ENCODE measurements at regions not wholly inside any gene's neighbourhood (a gene's known extent, or its start where the extent isn't known, plus 50 kb on each side); places are given as distances from the start of the nearest gene placed in this dataset.

DNA sequence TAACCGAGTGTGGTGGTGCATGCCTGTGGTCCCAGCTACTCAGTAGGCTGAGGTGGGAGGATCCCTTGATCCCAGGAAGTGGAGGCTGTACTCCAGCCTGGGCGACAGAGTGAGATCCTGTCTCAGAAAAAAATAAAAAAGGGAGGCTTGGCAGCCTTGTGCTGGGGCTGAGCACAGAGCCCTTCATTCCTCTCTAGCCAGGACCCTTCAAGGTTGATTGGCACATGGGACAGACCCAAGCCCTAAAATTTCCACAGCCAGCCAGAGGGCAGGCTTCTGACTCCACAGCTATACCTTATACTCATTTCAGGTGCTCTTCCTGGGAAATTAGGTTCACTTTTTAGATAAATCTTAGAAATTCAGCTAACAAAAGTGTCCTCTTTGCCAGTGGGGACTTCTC lies 553.0 kb upstream of the CPEB2 start:
- no peak for DNase-seq (ENCODE audit: low read depth)

DNA sequence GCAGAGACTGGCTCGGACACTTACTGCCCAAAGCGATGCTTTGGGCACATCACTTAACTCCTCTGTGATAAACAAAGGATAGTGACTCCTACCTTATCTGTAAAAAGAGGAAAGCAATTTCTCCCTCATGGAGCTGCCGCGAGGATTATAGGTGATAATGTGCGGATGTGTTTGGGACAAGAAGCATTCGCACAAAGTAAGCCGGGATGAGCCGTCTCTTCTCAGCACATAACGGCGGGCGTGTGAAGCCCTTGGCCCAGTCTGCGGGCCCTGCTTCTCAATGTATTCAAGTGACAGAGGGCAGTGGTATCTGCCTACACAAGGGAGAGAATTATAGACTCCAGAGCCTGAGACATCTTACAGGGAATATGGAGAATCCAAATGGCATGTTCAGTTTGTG lies 550.3 kb upstream of the CPEB2 start:
- DNase-seq (ENCODE audit: low read depth), result no peak

DNA sequence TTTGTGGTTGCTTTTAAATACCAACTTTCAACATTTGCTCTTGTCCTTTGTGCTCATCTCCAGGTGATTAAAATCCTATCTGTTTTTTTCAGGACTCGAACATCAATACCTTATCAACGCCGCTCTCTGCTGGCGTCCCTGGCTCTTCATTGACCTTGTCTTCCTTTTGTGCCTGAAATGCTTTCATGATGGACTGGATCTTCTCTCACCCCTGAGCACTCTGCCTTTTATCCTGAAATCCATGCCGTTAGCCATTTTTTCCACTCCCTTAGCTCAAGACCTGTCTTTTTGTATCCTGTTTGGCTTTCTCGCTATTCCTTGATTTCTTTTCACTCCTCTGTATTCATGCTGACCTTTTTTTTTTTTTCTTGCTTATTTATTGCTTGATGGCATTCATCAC lies 549.5 kb upstream of the CPEB2 start:
- no peak for DNase-seq (ENCODE audit: low read depth)

DNA sequence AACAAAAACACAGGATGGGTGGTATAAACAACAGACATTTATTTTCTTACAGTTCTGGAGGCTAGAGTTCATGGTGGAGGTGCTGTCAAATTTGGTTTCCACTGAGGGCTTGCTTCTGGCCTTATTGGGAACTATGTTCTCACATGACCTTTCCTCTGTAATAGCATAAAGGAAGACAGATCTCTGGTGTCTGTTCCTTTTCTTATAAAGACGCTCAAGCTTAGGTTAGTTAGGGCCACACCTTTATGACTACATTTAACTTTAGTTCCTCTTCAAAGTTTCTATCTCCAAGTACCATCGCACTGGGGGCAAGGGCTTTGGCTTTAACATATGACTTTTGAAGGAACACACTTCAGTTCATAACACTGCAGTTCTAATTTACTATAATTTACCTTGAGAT lies 543.8 kb upstream of the CPEB2 start:
- DNase-seq (ENCODE audit: low read depth), result no peak

DNA sequence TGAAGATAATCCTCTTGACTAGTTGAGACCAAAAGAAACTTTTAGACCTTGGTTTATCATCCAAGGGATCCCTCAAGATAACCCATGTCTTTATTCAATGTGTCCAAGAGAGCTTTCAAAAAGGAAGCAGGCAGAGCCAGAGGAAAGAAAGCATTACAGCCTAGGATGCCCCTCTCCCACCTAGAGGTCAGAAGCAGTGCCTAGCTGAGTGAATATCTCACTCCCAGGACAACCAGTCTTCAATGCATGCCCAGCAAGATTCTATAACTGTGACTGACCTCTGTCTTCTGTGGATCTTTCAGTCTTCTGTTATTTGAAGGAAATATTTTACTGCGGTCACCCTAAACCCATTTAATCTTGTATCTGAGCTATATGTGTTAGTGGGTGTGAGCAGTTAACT lies 537.2 kb upstream of the CPEB2 start:
- no peak for DNase-seq (ENCODE audit: low read depth)

DNA sequence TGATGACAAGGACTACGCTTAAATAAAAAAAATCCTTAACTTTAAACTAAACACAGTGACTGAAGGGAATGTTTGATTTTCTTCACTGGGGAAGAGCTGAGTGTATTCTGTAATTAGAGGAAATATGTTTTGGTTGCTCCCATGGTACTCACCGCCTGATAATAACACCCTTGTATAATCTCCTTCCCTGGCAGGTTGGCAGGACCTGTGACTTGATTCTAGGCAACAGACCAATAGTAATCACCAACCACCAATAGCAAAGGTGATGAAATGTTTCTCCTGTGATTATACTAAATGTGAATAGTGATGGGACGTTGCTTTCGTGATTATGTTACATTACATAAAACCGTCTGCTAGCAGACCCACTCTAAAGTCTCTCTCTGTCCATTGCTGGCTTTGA lies 536.8 kb upstream of the CPEB2 start:
- DNase-seq (ENCODE audit: low read depth), result no peak

DNA sequence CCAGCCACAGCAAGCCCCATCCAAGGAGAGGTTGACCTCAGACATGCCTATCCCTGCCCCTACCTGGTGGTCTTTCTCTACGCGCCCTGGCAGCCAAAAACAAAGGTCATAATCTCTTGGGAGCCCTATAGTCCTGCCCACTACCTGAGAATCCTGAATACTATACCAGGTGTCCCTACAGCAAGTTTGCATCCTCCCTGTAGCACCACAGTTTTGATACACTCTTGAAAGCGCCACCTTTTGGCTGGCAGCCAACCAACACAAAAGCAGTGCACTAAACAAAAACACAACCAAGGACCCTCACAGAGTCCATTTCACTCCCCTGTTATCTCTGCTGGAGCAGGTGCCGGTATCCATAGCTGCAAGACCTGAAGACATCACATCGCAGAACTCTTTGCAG lies 523.8 kb upstream of the CPEB2 start:
- no peak for DNase-seq (ENCODE audit: low read depth)

DNA sequence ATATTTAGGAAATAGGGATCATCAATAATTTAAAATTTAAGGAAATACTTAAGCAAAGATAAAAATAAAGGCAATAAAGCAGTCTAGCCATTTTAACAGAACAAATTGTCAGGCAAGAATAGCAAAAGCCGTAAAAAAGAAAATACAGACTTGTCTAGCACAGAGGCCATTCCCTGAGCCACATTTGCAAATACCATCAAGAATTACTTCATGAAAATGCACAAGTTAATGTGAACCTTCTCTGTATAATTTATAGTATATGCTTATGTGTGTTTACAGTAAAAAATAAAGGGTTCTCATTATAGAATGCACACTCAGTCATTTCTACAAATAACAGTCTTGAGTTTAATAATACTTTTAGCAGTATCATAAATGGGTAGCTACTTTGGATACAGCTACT lies 505.9 kb upstream of the CPEB2 start:
- DNase-seq (ENCODE audit: low read depth), result no peak

DNA sequence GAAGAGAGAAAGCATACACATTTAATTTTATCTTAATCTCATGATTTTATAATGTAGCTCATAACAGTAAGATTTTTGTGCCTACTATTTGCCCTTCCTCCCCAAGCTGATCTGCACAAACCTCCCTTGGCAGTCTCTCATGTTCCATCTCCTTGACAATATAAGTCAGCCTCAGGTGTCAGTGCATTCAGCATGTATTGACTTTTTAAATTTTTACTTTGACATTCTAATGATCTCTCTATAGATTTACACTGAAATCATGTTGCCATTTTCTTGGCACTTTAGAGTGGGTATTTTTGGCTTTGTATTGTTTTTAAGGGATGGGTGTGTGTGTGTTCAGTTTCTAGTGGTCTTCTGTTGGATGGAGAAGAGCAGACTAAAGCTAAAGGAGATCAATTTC lies 505.3 kb upstream of the CPEB2 start:
- no peak for DNase-seq (ENCODE audit: low read depth)

DNA sequence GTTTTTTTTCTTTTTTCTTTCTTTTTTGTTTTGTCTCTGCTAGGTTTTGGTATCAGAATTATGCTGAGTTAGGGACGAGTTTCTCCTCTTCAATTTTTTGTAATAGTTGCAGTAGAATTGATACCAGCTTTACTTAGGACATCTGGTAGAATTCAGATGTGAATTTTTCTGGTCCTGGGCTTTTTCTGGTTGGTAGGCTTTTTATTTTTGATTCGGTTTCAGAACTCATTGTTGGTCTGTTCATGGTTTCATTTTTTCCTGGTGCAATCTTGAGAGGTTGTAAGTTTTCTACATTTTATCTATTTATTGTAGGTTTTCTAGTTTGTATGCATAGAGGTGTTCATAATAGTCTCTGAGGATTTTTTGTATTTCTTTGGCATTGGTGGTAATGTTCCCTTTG lies 498.1 kb upstream of the CPEB2 start:
- DNase-seq (ENCODE audit: low read depth), result no peak

DNA sequence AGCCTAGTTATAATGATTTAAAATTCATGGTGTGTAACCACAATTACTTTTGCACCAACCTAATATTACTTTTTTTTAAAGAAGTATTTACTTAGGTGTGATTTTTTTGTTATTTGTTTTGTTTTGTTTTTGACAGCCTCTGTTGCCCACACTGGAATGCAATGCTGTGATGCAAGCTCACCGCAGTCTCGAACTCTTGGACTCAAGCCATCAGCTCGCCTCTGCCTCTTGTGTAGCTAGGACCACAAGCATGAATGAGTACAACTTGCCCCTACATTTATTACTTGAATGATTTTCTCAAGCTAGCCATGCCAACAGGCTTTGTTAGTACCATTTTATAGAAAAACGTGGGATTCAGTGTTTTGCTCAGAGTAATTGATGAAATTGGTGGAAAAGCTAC lies 488.8 kb upstream of the CPEB2 start:
- DNase-seq (ENCODE audit: low read depth), result no peak

DNA sequence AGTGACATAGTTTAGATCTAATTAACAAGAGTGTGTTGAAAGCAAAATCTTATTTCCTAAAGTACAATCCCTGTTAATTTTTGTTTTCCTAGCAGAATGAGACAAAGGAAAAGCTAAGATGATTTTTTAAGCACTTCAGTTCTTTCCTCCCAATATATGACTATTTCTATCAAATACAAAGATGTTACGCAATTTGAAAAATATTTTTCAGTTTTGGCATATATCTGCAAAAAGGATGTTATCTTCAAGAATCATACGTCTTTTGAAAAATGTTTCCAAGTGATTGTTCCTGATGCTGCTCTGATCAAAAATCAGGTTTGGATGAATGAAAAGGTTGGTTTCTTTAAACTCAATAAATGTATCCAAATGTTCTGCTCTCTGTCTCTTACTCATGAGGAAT lies 486.7 kb upstream of the CPEB2 start:
- no peak for DNase-seq (ENCODE audit: low read depth)

DNA sequence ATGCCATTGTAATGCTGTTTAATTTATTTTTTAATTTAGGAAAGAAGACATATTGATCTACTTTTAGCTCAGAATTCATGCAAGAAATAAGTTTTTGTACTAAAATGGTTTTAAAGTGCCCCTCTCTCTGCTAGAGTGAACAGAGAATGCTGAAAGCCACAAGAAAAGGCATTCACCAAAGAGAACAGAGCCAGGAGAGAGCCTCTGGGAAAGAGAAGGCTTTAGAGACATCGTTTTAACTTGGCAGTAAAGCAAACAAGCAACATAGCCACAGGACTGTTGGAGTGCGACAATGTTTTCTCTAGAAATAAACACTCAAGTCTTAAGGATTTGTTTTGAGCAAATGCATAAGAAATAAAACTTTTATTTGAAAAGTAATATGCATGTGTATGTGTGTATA lies 484.1 kb upstream of the CPEB2 start:
- no peak for DNase-seq (ENCODE audit: low read depth)

DNA sequence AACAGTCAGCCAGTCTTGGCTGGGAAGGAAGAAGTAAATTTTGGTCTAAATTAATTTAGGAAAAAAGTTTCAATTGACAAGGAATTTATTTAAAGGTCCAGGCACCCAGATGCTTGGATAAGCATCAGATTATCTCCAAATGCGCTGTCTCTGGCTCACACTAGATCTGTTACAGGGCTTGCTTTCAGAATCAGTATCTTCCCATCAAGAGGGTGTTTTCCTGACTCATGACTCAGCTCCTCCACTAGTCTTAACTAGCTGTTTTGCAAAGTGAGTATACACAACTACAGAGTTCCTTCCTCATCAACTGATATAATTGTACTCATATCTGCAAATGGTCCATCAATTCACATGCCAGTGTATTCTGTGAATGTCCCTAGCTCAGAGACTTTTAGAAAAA lies 482.1 kb upstream of the CPEB2 start:
- DNase-seq (ENCODE audit: low read depth), result no peak

DNA sequence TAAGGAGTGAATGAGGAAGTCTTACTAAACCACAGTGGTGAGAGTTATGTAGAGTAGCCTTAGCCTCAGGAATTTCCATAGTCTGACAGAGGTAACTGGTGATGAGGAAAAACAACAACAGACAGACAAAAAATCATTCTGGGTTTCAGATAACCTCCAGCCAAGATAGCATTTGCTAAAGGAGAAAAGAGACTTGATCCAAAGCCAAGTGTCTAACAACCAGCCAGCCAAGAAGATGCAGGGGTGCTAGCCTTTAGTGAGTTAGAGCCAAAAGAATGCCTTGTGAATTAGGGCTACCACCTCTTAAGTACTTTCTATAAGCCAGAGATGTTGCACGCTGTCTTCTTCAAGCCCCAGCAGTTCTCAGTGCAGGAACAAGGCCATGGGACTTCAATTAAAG lies 478.0 kb upstream of the CPEB2 start:
- DNase-seq (ENCODE audit: low read depth), result no peak

DNA sequence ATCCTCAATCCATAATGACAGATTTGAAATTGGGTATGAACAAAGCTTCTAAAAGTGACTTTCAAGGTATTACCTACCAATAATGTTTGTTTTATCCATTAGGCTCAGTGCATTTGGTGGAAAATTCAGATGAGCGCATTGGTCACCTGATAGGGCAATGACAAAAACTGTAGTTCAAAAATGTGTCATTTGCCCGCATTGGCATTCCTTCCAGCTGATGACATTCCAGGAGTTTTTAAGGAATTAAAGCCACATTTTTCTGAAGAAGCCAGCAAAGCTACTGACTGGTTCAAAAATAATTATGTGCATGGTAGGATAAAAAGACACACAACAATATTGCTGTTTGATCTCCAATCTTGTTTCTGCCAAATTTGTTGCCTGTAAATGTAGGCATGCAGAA lies 473.4 kb upstream of the CPEB2 start:
- no peak for DNase-seq (ENCODE audit: low read depth)

DNA sequence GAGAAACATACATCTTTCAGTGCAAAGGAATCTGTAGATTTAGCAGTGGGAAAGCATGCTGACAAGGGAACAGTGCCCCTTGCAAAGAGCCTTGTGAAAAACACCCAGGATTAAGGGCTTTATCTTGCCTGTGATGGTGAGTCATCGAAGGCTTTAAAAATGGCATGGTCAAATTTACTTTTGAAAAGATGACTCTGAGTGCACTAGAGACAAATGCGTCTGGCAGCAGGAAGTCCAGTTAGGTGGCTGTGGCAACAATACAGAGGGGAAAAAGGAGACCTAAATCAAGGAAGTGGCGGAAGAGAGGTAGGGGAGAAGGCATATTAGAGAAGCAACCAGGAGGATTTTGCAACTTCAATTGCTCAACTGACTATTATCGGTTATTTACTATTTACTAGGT lies 472.6 kb upstream of the CPEB2 start:
- no peak for DNase-seq (ENCODE audit: low read depth)

DNA sequence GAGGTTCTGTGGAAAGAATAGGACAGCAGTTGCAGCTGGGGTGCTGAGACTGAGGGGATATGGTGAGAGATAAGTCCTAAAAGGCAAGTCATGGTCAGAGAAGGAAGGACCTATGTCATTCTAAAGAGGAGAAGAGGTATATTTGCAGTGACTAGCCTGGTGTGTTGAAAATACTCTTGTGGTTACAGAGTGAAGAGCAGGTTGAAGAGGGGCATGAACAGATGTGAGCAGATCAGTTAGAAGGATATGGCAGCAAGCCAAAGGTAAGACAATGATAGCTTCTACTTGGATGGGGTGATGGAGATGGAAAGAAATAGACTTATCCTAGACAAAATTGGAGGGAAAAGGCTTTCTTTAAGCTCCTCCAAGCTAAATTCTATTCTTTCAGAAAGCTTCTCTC lies 469.8 kb upstream of the CPEB2 start:
- no peak for DNase-seq (ENCODE audit: low read depth)

DNA sequence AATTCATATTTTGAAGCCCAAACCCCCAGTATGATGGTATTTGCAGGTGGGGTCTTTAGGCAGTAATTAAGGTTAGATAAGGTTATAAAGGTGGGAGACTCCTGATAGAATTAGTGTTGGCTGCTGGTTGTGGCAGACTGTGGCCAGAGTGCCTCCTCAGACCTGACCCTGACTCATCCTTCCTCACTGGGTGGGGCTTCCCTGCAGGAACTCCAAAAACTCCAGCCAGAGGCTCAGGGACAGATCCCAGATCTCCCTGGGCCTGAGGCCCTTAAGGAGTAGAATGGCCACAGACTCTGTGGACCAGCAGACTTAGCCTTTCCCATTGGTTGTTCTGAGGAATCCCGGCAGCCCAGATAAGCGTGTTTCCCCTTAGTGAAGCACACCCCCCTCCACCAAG lies 463.0 kb upstream of the CPEB2 start:
- DNase-seq (ENCODE audit: low read depth), result no peak

DNA sequence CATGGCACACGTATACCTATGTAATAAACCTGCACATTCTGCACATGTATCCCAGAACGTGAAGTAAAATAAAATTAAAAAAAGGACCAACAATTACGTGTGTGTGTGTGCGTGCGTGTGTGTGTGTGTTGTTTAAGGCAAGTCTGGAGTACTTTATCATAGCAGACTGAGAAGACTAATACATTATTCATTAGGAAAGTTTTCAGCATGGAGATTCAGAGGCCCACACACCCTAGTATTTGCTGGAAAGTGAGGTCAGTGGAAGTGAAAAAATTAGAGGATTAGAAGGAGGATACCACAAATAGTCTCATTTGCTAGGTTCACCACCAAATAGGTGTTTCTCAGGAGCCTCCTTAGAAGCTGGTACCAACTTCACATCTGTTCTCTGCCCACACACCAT lies 457.1 kb upstream of the CPEB2 start:
- DNase-seq (ENCODE audit: low read depth), result no peak

DNA sequence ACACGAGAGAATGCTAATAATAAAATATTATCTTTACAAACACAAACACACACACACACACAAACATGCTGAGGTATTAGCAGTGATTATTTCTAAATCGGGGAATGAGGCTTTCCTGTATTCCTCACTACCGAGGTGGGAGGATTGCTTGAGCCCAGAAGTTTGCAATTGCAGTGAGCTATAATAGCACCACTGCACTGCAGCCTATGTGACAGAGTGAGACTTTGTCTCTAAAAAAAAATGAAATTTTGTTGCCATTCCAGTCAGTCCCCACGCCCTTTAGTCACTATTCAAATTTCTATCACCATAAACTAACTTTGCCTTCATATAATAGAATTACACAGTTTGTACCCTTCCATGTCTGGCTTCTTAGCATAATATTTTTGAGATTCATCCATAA lies 456.5 kb upstream of the CPEB2 start:
- DNase-seq (ENCODE audit: low read depth), result no peak

DNA sequence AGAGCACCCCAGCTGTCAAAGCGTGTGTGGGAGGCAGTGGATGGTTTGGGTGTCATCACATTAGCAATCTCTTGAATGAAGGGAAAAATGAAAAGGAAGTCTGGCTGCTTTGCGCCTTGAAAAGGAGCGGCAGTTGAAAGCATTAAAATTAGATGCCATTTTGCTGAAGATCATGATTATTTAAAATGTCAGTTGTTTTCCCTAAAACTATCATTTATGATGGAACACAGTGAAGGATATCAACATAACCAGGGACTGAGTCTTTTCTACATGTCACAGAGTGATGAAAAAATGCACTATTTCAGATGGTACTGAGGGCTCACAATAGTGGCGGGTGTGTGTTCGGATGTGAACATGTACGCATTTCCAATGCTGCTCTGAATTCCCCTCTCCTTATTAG lies 450.2 kb upstream of the CPEB2 start:
- no peak for DNase-seq (ENCODE audit: low read depth)

DNA sequence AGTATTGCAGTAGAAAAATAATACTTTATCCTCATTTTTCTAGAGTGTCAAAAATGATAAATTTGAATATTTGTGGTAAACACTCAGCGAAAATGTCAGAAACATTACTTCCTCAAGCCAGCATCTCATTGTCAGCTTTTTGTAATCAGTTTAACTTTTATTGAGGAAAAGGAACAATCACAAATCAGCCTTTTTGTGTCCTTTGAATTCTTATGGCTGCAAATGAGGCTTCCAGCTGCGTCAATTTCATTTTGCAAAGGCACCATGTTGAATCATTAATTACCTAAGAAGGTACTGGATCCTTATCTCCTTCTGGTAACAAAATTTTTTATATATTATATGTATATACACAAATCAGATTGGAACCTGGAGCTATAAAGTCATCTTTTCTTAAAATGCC lies 442.6 kb upstream of the CPEB2 start:
- no peak for DNase-seq (ENCODE audit: low read depth)

DNA sequence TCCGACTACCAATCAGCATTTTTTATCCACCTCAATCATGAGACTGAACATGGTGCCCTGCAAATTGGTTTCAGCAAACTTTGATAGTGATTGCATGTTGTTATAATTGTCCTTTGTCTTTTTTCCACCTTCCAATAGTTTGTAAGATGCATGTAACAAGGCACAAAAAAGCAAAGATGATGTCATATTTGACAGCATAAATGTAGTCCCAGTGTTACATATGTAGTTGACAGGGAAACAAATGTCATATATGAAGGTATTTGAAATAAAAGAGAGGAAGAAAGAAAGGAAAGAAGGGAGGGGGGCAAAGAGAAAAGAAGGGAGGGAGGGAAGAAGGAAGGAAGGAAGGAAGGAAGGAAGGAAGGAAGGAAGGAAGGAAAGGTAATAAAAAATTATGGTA lies 441.7 kb upstream of the CPEB2 start:
- DNase-seq (ENCODE audit: low read depth), result no peak

DNA sequence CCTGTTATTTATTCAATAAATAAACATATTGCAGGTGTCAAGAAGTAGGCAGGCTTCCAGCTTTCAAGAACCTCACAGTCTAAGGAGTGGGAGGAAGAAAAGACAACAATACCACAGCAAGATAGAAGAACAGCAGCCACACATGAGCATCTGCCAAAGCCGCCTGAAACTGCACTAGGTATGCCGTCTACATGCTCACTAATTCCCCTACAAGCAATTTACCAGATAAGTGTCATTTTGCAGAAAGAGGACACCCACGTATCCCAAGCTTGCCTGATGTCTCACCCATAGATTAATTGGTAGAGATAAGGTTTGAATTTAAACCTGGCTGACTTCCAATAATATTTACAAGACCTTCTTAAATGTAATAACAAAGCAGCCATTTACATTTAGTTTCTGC lies 439.4 kb upstream of the CPEB2 start:
- no peak for DNase-seq (ENCODE audit: low read depth)

DNA sequence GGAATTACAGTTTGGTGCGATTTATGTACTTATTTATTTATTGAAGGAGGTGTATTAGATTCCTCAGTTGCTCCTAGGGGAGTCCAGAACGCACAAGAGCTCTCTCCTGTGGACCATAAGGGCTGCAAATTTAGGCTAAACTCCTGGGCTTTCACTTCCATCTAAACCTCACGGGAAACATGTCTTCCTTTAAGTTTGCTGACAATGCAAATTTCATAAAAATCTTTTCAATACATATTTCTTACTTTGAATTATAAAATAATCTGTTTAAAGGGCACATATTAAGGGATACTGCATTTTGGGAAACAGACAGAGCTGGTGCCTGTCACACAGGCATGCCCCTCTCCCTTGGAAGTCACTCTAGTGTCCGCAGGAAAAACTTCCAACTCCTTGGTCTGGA lies 438.0 kb upstream of the CPEB2 start:
- no peak for DNase-seq (ENCODE audit: low read depth)
